ENCODE measurements at regions not wholly inside any gene's neighbourhood (a gene's known extent, or its start where the extent isn't known, plus 50 kb on each side); places are given as distances from the start of the nearest gene placed in this dataset.
"Not testable (repeated sequence)": the region's sequence is repeated elsewhere in the genome, so short reads cannot be mapped to it uniquely, and the experiment has no call there.

DNA sequence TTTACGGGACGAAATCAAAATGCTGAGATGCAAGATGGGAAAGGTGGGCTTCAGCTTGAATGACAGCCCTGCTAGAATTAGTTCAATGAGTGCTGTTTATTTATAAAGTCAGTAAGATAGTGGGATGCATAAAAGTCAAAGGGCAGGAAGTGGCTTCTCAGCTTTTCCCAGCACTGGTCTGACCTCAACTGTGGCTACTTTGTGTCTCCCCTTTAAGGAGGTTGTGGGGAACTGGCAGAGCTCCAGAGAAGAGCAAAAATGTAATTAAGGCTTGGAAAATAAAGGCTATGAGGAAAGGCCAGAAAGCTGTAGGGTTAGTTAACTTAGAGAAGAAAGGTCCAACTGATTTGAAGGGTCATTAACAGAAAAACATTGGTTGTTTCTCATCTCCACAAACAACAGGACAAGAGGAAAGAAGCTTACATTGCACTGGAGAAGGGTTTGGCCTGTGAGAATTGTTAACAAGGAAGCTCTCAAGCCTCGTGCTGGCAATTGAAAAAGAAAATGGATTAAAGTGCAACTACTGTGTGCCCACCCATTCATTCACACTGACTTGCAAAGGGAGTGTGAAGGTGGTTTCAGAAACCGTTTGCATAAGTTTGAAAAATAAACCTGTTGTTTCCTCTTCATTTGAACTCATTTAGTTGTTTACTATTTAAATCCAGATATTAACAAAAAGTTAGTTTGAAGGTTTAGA lies 68.8 kb upstream of the CD28 start:
- CTCF ChIA-PET = no interaction called here
- TF ChIP-seq, protein P1, sequence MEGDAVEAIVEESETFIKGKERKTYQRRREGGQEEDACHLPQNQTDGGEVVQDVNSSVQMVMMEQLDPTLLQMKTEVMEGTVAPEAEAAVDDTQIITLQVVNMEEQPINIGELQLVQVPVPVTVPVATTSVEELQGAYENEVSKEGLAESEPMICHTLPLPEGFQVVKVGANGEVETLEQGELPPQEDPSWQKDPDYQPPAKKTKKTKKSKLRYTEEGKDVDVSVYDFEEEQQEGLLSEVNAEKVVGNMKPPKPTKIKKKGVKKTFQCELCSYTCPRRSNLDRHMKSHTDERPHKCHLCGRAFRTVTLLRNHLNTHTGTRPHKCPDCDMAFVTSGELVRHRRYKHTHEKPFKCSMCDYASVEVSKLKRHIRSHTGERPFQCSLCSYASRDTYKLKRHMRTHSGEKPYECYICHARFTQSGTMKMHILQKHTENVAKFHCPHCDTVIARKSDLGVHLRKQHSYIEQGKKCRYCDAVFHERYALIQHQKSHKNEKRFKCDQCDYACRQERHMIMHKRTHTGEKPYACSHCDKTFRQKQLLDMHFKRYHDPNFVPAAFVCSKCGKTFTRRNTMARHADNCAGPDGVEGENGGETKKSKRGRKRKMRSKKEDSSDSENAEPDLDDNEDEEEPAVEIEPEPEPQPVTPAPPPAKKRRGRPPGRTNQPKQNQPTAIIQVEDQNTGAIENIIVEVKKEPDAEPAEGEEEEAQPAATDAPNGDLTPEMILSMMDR (IDR thresholded peaks at IDR 0.05; ENCODE audit: control extremely low read depth, extremely low read depth, low read depth, missing control alignments) = no peak
- DNase-seq (ENCODE audit: extremely low spot score) = no peak
- POLR2A ChIA-PET = no interaction called here

DNA sequence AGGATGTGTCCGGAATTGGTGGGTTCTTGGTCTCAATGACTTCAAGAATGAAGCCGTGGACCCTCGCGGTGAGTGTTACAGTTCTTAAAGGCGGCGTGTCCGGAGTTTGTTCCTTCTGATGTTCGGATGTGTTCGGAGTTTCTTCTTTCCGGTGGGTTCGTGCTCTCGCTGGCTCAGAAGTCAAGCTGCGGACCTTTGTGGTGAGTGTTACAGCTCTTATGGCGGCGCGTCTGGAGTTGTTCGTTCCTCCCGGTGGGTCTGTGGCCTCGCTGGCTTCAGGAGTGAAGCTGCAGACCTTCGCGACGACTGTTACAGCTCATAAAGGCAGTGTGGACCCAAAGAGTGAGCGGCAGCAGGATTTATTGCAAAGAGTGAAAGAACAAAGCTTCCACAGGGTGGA lies 64.6 kb upstream of the CD28 start:
- CTCF ChIA-PET = interaction anchor here (1.0 to 1.6 kb wide), 3 partner anchors 9 to 23 kb away, joined by 3 to 4 read pairs (median 3); no protein-coding TSS in a partner anchor
- POLR2A ChIA-PET; DNase-seq (ENCODE audit: extremely low spot score): not testable (repeated sequence)

DNA sequence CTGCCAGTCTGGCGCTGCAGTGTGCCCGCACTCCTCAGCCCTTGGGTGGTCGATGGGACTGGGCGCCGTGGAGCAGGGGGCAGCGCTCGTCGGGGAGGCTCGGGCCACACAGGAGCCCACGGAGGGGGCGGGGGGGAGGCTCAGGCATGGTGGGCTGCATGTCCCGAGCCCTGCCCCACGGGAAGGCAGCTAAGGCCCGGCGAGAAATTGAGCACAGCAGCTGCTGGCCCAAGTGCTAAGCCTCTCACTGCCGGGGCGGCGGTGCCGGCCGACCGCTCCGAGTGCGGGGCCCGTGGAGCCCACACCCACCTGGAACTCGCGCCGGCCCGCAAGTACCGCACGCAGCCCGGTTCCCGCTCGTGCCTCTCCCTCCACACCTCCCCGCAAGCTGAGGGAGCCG lies 63.6 kb upstream of the CD28 start:
- CTCF ChIA-PET = interaction anchor here (1.0 to 1.6 kb wide), 3 partner anchors 8 to 22 kb away, joined by 3 to 4 read pairs (median 3); no protein-coding TSS in a partner anchor
- DNase-seq (ENCODE audit: extremely low spot score); POLR2A ChIA-PET: not testable (repeated sequence)

DNA sequence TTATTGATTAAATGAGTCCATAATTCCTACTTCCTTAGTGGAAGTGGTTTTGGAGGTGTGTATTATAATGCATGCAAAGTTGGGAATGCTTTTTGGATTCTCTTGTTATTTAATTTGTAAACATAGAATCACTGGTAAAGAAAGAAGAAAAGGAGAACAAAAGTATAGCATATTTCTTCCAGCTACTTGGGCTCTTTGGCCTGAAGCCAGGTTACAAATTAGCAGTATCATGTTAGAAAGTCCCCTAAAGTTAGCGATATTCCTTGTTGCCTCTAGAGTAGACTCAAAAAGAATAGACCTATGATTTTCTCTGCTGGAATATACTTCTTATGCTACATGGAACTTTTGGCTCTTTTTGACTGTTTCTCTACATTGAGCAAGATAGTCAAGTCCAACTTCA lies 60.6 kb upstream of the CD28 start:
- TF ChIP-seq, protein P1 (IDR thresholded peaks at IDR 0.05; ENCODE audit: control extremely low read depth, extremely low read depth, low read depth, missing control alignments) = no peak
- POLR2A ChIA-PET = no interaction called here
- DNase-seq (ENCODE audit: extremely low spot score) = no peak
- CTCF ChIA-PET = no interaction called here

DNA sequence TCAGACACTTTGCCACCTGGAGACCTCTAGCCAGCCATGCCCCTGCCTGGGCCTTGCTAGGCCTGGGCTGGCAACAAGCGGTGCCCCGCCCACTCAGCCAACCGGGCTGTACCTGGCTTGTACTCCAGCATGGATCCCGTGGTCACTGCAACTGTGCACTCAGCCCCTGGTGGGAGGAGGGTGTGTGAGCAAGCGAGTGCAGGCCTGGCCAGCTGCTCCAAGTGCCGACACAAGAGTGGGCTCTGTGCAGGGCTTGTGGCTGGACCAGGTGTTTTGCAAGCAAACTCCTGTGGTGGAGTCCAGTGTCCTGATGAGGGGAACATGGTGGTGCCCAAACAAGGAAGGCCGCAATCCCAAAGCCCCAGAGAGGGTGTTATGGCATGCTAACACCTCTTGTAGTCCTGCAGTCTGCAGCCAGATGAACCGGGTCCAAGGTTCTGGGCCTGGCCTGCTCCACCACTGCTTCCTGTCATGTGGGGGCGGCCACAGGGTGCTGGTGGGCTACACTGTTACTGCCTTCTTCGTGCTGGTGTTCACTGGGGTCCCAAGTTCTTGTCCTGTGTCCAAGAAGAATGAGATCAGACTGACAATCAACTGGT lies 60.1 kb upstream of the CD28 start:
- no peak for DNase-seq (ENCODE audit: extremely low spot score)
- ChIA-PET POLR2A (no interaction called here), CTCF (no interaction called here)
- TF ChIP-seq, protein P1 (IDR thresholded peaks at IDR 0.05; ENCODE audit: control extremely low read depth, extremely low read depth, low read depth, missing control alignments) = no peak

DNA sequence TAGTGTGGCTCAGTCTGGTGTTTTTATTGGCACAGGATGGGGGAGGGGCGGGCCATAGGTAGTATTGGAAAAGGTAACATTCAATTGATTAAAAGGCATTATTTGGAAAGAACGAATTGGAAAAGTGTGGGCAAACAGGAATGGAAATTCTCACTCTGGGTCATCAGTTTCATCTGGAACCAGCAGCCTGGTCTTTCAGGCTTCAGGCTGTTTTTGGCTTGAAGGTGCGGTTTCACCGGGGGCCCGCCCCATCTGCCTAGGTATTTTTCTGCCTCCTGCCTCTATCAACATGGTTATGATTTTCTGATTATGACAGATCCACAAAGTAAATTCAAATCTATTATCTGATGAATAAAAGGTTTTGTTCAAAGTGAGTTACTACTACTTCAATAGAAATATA lies 59.5 kb upstream of the CD28 start:
- DNase-seq (ENCODE audit: extremely low spot score) = no peak
- POLR2A ChIA-PET = no interaction called here
- CTCF ChIA-PET = no interaction called here
- TF ChIP-seq, protein P1 (IDR thresholded peaks at IDR 0.05; ENCODE audit: control extremely low read depth, extremely low read depth, low read depth, missing control alignments) = no peak

DNA sequence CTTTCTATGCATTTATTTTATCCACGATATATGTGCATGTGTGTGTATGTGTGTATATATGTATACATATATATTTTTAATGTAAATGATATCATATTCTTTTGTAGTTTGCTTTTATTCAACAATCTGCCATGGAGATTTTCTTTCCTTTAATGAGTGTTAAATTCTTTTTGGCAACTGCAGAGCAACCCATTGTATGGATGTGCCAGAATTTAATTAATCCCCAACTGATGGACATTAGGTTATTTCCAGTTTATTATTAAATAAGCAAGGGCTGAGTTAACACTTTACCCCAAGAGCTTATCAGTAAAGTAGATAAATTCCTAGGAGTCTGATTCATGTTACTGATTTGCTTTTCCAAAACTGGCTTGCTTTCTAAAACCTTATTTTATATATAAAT lies 58.9 kb upstream of the CD28 start:
- DNase-seq (ENCODE audit: extremely low spot score) = no peak
- POLR2A ChIA-PET = no interaction called here
- TF ChIP-seq, protein P1 (IDR thresholded peaks at IDR 0.05; ENCODE audit: control extremely low read depth, extremely low read depth, low read depth, missing control alignments) = no peak
- CTCF ChIA-PET = no interaction called here

Measured in GM10248 (cell line).